Prostate gland (tissue), 2 donors: ENCODE measurements at regions not wholly inside any gene's neighbourhood (a gene's known extent, or its start where the extent isn't known, plus 50 kb on each side); places are given as distances from the start of the nearest gene placed in this dataset.

Experiments
- POLR2A ChIP-seq: fragments of 450-650 bp; IDR thresholded peaks from one replicate; pipeline ENCODE4 v1.6.1; 2016; ENCODE audit warnings: antibody characterized with exemption, mild to moderate bottlenecking
- POLR2AphosphoS5 ChIP-seq: sonication (generic); formaldehyde crosslinking; IDR thresholded peaks from one replicate; pipeline ENCODE4 v1.6.1; 2017; ENCODE audit warnings: antibody characterized with exemption
- TF ChIP-seq, protein P1 (sequence below), 4 experiments: fragments of 200-600 bp in 2 of 4; fragments of 450-650 bp in 2 of 4; sonication (generic) in 2 of 4; IDR thresholded peaks; 1 replicate in 3 of 4; 2 replicates in 1 of 4; pipeline ENCODE4 v1.5.1; 2016 to 2019; ENCODE audit warnings: antibody characterized with exemption in 4 of 4, mild to moderate bottlenecking in 2 of 4, moderate library complexity in 2 of 4

DNA sequence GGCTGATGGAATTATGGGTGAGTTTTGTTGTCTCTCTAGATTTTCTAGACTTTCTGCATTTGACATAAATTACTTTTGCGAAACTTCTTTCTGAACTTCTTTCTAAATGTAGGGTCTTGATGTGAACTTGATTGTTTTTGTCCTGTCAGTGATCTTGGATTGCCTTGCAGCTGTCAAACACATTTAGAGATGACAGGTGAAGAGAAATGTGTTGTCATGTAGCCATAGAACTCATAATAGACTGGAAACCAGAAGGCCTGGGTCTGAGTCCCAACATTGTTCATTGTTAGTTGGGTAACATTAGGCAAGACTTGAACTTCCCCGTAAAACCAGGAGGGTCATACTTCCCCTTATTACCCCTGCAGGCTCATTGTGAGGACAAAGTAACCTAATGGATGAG, 109.0 kb downstream of the LRIG3 start:
- TF ChIP-seq, protein P1, sequence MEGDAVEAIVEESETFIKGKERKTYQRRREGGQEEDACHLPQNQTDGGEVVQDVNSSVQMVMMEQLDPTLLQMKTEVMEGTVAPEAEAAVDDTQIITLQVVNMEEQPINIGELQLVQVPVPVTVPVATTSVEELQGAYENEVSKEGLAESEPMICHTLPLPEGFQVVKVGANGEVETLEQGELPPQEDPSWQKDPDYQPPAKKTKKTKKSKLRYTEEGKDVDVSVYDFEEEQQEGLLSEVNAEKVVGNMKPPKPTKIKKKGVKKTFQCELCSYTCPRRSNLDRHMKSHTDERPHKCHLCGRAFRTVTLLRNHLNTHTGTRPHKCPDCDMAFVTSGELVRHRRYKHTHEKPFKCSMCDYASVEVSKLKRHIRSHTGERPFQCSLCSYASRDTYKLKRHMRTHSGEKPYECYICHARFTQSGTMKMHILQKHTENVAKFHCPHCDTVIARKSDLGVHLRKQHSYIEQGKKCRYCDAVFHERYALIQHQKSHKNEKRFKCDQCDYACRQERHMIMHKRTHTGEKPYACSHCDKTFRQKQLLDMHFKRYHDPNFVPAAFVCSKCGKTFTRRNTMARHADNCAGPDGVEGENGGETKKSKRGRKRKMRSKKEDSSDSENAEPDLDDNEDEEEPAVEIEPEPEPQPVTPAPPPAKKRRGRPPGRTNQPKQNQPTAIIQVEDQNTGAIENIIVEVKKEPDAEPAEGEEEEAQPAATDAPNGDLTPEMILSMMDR (IDR thresholded peaks at IDR 0.05): no peak
- TF ChIP-seq POLR2A (no peak), POLR2AphosphoS5 (no peak)
